ENCODE measurements at regions not wholly inside any gene's neighbourhood (a gene's known extent, or its start where the extent isn't known, plus 50 kb on each side); places are given as distances from the start of the nearest gene placed in this dataset.

DNA sequence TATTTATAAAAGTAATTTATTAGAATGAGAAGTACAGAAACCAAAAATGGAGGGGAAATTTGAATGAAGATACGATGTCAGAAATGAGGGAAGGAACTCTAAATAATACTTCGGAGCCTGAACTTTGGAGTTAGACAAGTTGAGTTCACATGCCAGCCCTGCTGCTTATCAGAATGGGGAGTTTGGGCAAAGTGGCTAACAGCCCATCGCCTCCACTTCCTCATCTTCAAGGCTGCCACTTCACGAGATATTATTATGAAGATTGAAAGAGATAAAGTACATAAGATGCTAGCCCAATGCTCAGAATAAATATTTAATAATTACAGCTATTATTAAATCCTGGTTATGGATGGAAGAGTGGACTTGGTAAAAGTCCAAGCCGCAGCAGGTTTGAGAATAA is 56.2 kb upstream of the ABCA1 start:
- no peak for TF ChIP-seq POLR2AphosphoS5 (IDR thresholded peaks at IDR 0.05)
- TF ChIP-seq, protein P1, sequence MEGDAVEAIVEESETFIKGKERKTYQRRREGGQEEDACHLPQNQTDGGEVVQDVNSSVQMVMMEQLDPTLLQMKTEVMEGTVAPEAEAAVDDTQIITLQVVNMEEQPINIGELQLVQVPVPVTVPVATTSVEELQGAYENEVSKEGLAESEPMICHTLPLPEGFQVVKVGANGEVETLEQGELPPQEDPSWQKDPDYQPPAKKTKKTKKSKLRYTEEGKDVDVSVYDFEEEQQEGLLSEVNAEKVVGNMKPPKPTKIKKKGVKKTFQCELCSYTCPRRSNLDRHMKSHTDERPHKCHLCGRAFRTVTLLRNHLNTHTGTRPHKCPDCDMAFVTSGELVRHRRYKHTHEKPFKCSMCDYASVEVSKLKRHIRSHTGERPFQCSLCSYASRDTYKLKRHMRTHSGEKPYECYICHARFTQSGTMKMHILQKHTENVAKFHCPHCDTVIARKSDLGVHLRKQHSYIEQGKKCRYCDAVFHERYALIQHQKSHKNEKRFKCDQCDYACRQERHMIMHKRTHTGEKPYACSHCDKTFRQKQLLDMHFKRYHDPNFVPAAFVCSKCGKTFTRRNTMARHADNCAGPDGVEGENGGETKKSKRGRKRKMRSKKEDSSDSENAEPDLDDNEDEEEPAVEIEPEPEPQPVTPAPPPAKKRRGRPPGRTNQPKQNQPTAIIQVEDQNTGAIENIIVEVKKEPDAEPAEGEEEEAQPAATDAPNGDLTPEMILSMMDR (IDR thresholded peaks at IDR 0.05; ENCODE audit: poor library complexity, severe bottlenecking) = no peak
- TF ChIP-seq REST (IDR thresholded peaks at IDR 0.05; ENCODE audit: borderline replicate concordance) = no peak
